GM23338 (cell line): ENCODE measurements at regions not wholly inside any gene's neighbourhood (a gene's known extent, or its start where the extent isn't known, plus 50 kb on each side); places are given as distances from the start of the nearest gene placed in this dataset.

ENCODE experiments used
- ATAC-seq: fragments of 200-7000 bp; cut with Tn5 transposase; 3 replicates; pipeline ENCODE4 v1.9.1; 2020
- DNase-seq: peaks from one replicate; pipeline ENCODE4 v3.0.0-alpha.2; 2015; ENCODE audit warnings: low spot score
- H2AFZ ChIP-seq: fragments of 200-600 bp; sonication (generic); 2 replicates; pipeline ENCODE4 v1.8.0; 2016; ENCODE audit warnings: antibody characterized with exemption, mild to moderate bottlenecking, moderate library complexity
- H3F3A ChIP-seq: fragments of 200-600 bp; sonication (generic); replicated peaks from 2 replicates; pipeline ENCODE4 v1.8.0; 2017; ENCODE audit warnings: antibody characterized with exemption, mixed run types, low read depth
- H3K27ac ChIP-seq: fragments of 200-600 bp; sonication (generic); 2 replicates; pipeline ENCODE4 v1.6.1; 2016; ENCODE audit warnings: low read depth
- H3K27me3 ChIP-seq: fragments of 200-600 bp; sonication (generic); 2 replicates; pipeline ENCODE4 v1.8.0; 2016; ENCODE audit warnings: mild to moderate bottlenecking, mixed run types, moderate library complexity; ENCODE audit not compliant: insufficient read depth
- H3K36me3 ChIP-seq: fragments of 200-600 bp; sonication (generic); 2 replicates; pipeline ENCODE4 v1.8.0; 2016; ENCODE audit warnings: mild to moderate bottlenecking; ENCODE audit not compliant: insufficient read depth
- H3K4me1 ChIP-seq: fragments of 200-600 bp; sonication (generic); 2 replicates; pipeline ENCODE4 v1.8.0; 2016; ENCODE audit warnings: mild to moderate bottlenecking, moderate library complexity; ENCODE audit not compliant: insufficient read depth
- H3K4me2 ChIP-seq: fragments of 200-600 bp; sonication (generic); 2 replicates; pipeline ENCODE4 v1.7.1; 2017; ENCODE audit warnings: mixed run types
- H3K4me3 ChIP-seq: fragments of 200-600 bp; sonication (generic); 2 replicates; pipeline ENCODE4 v1.6.1; 2016; ENCODE audit warnings: mixed run types
- H3K79me2 ChIP-seq: fragments of 200-600 bp; sonication (generic); replicated peaks from 2 replicates; pipeline ENCODE4 v1.8.0; 2017; ENCODE audit warnings: mild to moderate bottlenecking; ENCODE audit not compliant: insufficient read depth
- H3K9me2 ChIP-seq: fragments of 200-600 bp; sonication (generic); 2 replicates; pipeline ENCODE4 v1.8.0; 2017; ENCODE audit not compliant: insufficient read depth
- H4K20me1 ChIP-seq: fragments of 200-600 bp; sonication (generic); replicated peaks from 2 replicates; pipeline ENCODE4 v1.8.0; 2017; ENCODE audit warnings: mild to moderate bottlenecking; ENCODE audit not compliant: insufficient read depth
- H3K27ac Mint-ChIP-seq: 2 replicates; pipeline ENCODE4 v1.8.0; 2020; ENCODE audit warnings: inconsistent platforms, mild to moderate bottlenecking, moderate library complexity, mixed read lengths
- H3K27me3 Mint-ChIP-seq: 3 replicates; pipeline ENCODE4 v1.8.0; 2022; ENCODE audit warnings: low read depth, mild to moderate bottlenecking, moderate library complexity, mixed read lengths, inconsistent platforms; ENCODE audit not compliant: insufficient read depth, poor library complexity
- H3K36me3 Mint-ChIP-seq: 3 replicates; pipeline ENCODE4 v1.8.0; 2021; ENCODE audit warnings: low read depth, mild to moderate bottlenecking, inconsistent platforms, moderate library complexity, mixed read lengths
- H3K4me1 Mint-ChIP-seq: 3 replicates; pipeline ENCODE4 v1.8.0; 2020; ENCODE audit warnings: mild to moderate bottlenecking, inconsistent platforms, mixed read lengths
- H3K4me3 Mint-ChIP-seq: 3 replicates; pipeline ENCODE4 v1.8.0; 2021; ENCODE audit warnings: moderate library complexity, mild to moderate bottlenecking, inconsistent platforms, mixed read lengths
- H3K9me3 Mint-ChIP-seq: 3 replicates; pipeline ENCODE4 v1.8.0; 2020; ENCODE audit warnings: moderate library complexity, mild to moderate bottlenecking, inconsistent platforms, mixed read lengths
- CTCF ChIP-seq, 2 experiments: fragments of 200-600 bp in 1 of 2; sonication (generic) in 1 of 2; conservative IDR thresholded peaks; 2 replicates each; pipeline versions ENCODE4 v1.5.1 to v1.6.1; 2016 to 2017; ENCODE audit warnings: antibody characterized with exemption in 2 of 2, low read depth in 2 of 2, mild to moderate bottlenecking in 2 of 2, moderate library complexity in 1 of 2
- ETS1 ChIP-seq: IDR thresholded peaks from 2 replicates; pipeline ENCODE4 v1.6.1; 2016; ENCODE audit warnings: antibody characterized with exemption
- JUNB ChIP-seq: IDR thresholded peaks from one replicate; pipeline ENCODE4 v1.6.1; 2016; ENCODE audit warnings: antibody characterized with exemption; ENCODE audit not compliant: unreplicated experiment
- NANOG ChIP-seq: IDR thresholded peaks from 2 replicates; pipeline ENCODE4 v1.6.1; 2016; ENCODE audit warnings: antibody characterized with exemption, borderline replicate concordance
- POLR2AphosphoS5 ChIP-seq: IDR thresholded peaks from 2 replicates; pipeline ENCODE4 v1.6.1; 2016; ENCODE audit warnings: antibody characterized with exemption, low read depth
- REST ChIP-seq: IDR thresholded peaks from one replicate; pipeline ENCODE4 v1.6.1; 2018; ENCODE audit warnings: antibody characterized with exemption; ENCODE audit not compliant: unreplicated experiment
- STAT1 ChIP-seq: IDR thresholded peaks from one replicate; pipeline ENCODE4 v1.6.1; 2016; ENCODE audit warnings: antibody characterized with exemption; ENCODE audit not compliant: unreplicated experiment
- ZNF114 ChIP-seq: fragments of 250-450 bp; sonication (Bioruptor Pico); IDR thresholded peaks from 2 replicates; pipeline ENCODE4 v1.5.0; 2020; ENCODE audit warnings: mild to moderate bottlenecking, moderate library complexity
- ZNF331 ChIP-seq: fragments of 250-450 bp; sonication (Bioruptor Pico); IDR thresholded peaks from 2 replicates; pipeline ENCODE4 v1.5.0; 2020; ENCODE audit warnings: low read depth, mild to moderate bottlenecking, moderate library complexity

GRCh38 chr21:17900281-17900989 lies 81.3 kb upstream of the C21orf91 start:
- no peak overlapping the region for H3K4me3 ChIP-seq
- no peaks in the 10 kb centered on the region for H3K36me3 ChIP-seq
- no peak for TF ChIP-seq REST
- peak; percentile 43 to 48 for TF ChIP-seq CTCF (conservative IDR thresholded peaks at IDR 0.05; ENCODE audit: low read depth in 2 of 2)
- ATAC-seq = peak; percentile 50; the same call in 2 of the 3 replicates
- Mint-ChIP-seq H3K27me3 (peaks cover 12% of the 10 kb centered on the region), H3K27ac (peak overlapping the region; percentile 88), H3K36me3 (peaks cover 46% of the 10 kb centered on the region), H3K9me3 (peaks cover 51% of the 10 kb centered on the region), H3K4me1 (peaks cover 39% of the 10 kb centered on the region), H3K4me3 (no peak overlapping the region)
- DNase-seq = peak; percentile 30
- H3K27ac ChIP-seq = no peak overlapping the region
- H3K9me2 ChIP-seq = peaks cover 16% of the 10 kb centered on the region; the same call in 1 of the 2 replicates
- H4K20me1 ChIP-seq = no peaks in the 10 kb centered on the region
- H3K4me2 ChIP-seq = no peak overlapping the region
- H3K4me1 ChIP-seq = peaks cover 41% of the 10 kb centered on the region
- no peaks in the 10 kb centered on the region for H3K79me2 ChIP-seq
- H3K27me3 ChIP-seq = no peaks in the 10 kb centered on the region
- no peaks in the 10 kb centered on the region for H3F3A ChIP-seq
- H2AFZ ChIP-seq = peak overlapping the region; percentile 93; the same call in 1 of the 2 replicates

GRCh38 chr21:17889171-17889570 lies 70.0 kb upstream of the C21orf91 start:
- Mint-ChIP-seq H3K4me3 (no peak overlapping the region), H3K4me1 (no peaks in the 10 kb centered on the region), H3K27me3 (peaks cover 3% of the 10 kb centered on the region), H3K9me3 (no peaks in the 10 kb centered on the region), H3K36me3 (no peaks in the 10 kb centered on the region), H3K27ac (no peak overlapping the region; the same call in 1 of the 2 replicates)
- Histone ChIP-seq H3K4me2 (no peak overlapping the region), H3K79me2 (no peaks in the 10 kb centered on the region), H3K36me3 (no peaks in the 10 kb centered on the region), H3F3A (no peaks in the 10 kb centered on the region), H3K9me2 (peaks cover 11% of the 10 kb centered on the region; the same call in 1 of the 2 replicates), H3K27ac (no peak overlapping the region), H4K20me1 (no peaks in the 10 kb centered on the region), H2AFZ (no peak overlapping the region), H3K27me3 (no peaks in the 10 kb centered on the region), H3K4me1 (no peaks in the 10 kb centered on the region), H3K4me3 (no peak overlapping the region)
- ATAC-seq (no peak), DNase-seq (no peak)
- TF ChIP-seq ZNF114 (CRISPR knock-in tag) (no peak), JUNB (no peak), POLR2AphosphoS5 (no peak), CTCF (conservative IDR thresholded peaks at IDR 0.05; ENCODE audit: low read depth in 2 of 2) (no peak), ZNF331 (CRISPR knock-in tag) (no peak), NANOG (no peak), ETS1 (no peak), STAT1 (no peak), REST (no peak)
